IMR-90 (cell line): ENCODE measurements at regions not wholly inside any gene's neighbourhood (a gene's known extent, or its start where the extent isn't known, plus 50 kb on each side); places are given as distances from the start of the nearest gene placed in this dataset.

ENCODE experiments used
- BHLHE40 ChIP-seq: fragments of 150-350 bp; IDR thresholded peaks from 2 replicates; pipeline ENCODE4 v1.6.1; 2016; ENCODE audit warnings: mild to moderate bottlenecking, low read depth, low read length
- CHD1 ChIP-seq: IDR thresholded peaks from 2 replicates; pipeline ENCODE4 v1.6.1; 2012; ENCODE audit warnings: low read depth, low read length, improper control_type of control experiment
- MAZ ChIP-seq: IDR thresholded peaks from 2 replicates; pipeline ENCODE4 v1.6.1; 2012; ENCODE audit warnings: low read depth, mild to moderate bottlenecking, low read length, improper control_type of control experiment, moderate library complexity, borderline replicate concordance
- MXI1 ChIP-seq: IDR thresholded peaks from 2 replicates; pipeline ENCODE4 v1.6.1; 2012; ENCODE audit warnings: low read depth, mild to moderate bottlenecking, low read length, moderate library complexity, borderline replicate concordance
- NFE2L2 ChIP-seq: fragments of 150-350 bp; IDR thresholded peaks from 2 replicates; pipeline ENCODE4 v1.6.1; 2016; ENCODE audit warnings: low read depth, mild to moderate bottlenecking, low read length
- POLR2A ChIP-seq: IDR thresholded peaks from 2 replicates; pipeline ENCODE4 v1.6.1; 2012; ENCODE audit warnings: mild to moderate bottlenecking, low read depth, low read length
- RAD21 ChIP-seq: IDR thresholded peaks from 2 replicates; pipeline ENCODE4 v1.6.1; 2012; ENCODE audit warnings: low read length, improper control_type of control experiment
- TF ChIP-seq, protein P1 (sequence below): conservative IDR thresholded peaks from 2 replicates; pipeline ENCODE4 v1.5.1; 2012; ENCODE audit warnings: mild to moderate bottlenecking, low read depth, low read length, improper control_type of control experiment

DNA sequence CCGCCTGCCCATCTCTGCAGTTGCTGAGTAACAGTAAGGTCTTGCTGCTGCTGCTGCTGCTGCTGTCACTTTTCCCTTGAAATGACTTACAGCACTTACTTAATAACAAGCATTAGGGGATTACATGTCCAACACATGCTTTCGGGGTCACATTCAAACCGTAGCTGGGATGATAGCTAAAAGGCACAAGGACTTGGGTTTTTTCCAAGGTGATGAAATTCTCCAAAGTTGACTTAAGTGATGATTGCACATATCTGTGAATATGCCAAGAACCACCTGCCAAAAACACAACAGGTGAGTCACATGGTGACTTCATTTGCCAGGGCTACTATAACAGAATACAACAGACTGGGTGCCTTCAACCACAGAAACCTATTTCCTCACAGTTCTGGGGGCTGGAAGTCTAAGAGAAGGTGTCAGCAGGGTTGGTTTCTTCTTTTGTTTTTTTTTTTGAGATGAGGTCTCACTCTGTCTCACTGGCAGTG is 121.9 kb upstream of the TNRC6C start:
- TF ChIP-seq, protein P1, sequence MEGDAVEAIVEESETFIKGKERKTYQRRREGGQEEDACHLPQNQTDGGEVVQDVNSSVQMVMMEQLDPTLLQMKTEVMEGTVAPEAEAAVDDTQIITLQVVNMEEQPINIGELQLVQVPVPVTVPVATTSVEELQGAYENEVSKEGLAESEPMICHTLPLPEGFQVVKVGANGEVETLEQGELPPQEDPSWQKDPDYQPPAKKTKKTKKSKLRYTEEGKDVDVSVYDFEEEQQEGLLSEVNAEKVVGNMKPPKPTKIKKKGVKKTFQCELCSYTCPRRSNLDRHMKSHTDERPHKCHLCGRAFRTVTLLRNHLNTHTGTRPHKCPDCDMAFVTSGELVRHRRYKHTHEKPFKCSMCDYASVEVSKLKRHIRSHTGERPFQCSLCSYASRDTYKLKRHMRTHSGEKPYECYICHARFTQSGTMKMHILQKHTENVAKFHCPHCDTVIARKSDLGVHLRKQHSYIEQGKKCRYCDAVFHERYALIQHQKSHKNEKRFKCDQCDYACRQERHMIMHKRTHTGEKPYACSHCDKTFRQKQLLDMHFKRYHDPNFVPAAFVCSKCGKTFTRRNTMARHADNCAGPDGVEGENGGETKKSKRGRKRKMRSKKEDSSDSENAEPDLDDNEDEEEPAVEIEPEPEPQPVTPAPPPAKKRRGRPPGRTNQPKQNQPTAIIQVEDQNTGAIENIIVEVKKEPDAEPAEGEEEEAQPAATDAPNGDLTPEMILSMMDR: no peak
- TF ChIP-seq RAD21 (no peak), CHD1 (no peak), MAZ (no peak), POLR2A (no peak), BHLHE40 (no peak), MXI1 (no peak), NFE2L2 (no peak)
